ENCODE measurements at regions not wholly inside any gene's neighbourhood (a gene's known extent, or its start where the extent isn't known, plus 50 kb on each side); places are given as distances from the start of the nearest gene placed in this dataset.

DNA sequence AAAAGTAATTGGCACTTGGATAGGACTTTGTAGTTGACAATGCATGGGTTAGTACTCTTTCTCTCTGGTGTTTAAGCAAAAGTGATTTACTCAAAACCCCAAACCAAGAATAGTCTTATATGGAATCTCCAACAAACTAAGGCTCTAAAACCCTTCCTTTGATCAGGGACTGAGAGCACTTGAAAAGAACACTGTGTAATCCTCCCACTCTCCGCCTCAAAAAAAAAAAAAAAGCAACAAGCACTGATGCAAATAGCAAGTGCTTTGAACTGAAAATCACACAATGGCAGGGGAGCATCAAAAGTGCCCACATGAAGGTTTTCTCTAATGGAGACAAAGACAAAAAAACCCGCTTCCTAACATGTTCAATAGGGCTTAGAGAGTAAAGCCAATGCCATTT lies 467.9 kb upstream of the AUTS2 start:
- H3K27me3 Mint-ChIP-seq: peaks cover 16% of the 10 kb centered on the region
- H3K4me3 Mint-ChIP-seq: no peak overlapping the region
- H3K9me3 Mint-ChIP-seq: peaks cover 5% of the 10 kb centered on the region
- no peak for DNase-seq (ENCODE audit: extremely low spot score, unreplicated experiment)
- TF ChIP-seq, protein P1, sequence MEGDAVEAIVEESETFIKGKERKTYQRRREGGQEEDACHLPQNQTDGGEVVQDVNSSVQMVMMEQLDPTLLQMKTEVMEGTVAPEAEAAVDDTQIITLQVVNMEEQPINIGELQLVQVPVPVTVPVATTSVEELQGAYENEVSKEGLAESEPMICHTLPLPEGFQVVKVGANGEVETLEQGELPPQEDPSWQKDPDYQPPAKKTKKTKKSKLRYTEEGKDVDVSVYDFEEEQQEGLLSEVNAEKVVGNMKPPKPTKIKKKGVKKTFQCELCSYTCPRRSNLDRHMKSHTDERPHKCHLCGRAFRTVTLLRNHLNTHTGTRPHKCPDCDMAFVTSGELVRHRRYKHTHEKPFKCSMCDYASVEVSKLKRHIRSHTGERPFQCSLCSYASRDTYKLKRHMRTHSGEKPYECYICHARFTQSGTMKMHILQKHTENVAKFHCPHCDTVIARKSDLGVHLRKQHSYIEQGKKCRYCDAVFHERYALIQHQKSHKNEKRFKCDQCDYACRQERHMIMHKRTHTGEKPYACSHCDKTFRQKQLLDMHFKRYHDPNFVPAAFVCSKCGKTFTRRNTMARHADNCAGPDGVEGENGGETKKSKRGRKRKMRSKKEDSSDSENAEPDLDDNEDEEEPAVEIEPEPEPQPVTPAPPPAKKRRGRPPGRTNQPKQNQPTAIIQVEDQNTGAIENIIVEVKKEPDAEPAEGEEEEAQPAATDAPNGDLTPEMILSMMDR (conservative IDR thresholded peaks at IDR 0.05): no peak
- no peaks in the 10 kb centered on the region for H3K4me1 Mint-ChIP-seq (ENCODE audit: unreplicated experiment)
- no peak overlapping the region for H3K27ac Mint-ChIP-seq
- H3K36me3 Mint-ChIP-seq: no peaks in the 10 kb centered on the region

DNA sequence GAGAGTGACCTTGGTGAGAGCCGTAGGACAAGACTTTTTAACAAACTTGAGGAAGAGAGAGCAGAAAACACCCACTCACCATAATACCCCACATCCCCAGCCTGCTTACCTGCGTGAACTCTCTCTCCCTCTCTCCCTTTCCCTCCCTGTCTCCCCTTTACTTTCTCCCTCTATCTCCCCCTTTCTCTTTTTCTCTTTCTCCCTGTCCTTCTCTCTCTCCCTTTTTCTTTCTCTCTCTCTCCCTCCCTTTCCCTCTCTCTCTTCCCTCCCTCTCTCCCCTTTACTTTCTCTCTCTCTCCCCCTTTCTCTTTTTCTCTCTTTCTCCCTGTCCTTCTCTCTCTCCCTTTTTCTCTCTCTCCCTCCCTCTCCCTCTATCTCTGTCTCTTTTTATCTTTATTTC lies 464.0 kb upstream of the AUTS2 start:
- TF ChIP-seq, protein P1 (conservative IDR thresholded peaks at IDR 0.05): no peak
- H3K36me3 Mint-ChIP-seq: no peaks in the 10 kb centered on the region

DNA sequence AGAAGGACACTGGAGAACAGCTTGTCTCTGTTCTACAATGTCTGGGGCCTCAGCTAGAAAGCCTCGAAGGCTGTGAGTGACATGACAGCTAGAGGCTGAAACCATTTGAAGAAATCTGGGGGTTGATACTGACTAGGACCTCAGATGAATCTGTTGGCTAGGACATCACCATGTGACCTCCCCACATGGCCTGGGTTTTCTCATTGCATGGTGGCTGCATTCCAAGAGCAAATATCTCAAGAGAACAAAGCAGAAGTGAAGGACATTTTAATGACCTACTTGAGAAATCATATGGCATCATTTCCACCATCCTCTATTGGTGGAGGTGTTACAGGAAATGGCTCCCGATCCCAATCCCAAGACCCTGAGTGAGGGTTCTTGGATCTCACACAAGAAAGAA lies 450.6 kb upstream of the AUTS2 start:
- TF ChIP-seq, protein P1 (conservative IDR thresholded peaks at IDR 0.05): no peak
- Mint-ChIP-seq H3K36me3 (no peaks in the 10 kb centered on the region), H3K4me1 (ENCODE audit: unreplicated experiment) (no peaks in the 10 kb centered on the region), H3K27ac (no peak overlapping the region), H3K4me3 (no peak overlapping the region), H3K27me3 (no peaks in the 10 kb centered on the region), H3K9me3 (peaks cover 6% of the 10 kb centered on the region)
- no peak for DNase-seq (ENCODE audit: extremely low spot score, unreplicated experiment)

More for the DNA sequence above, 464.0 kb upstream of the AUTS2 start:
- Mint-ChIP-seq H3K9me3 (peaks cover 12% of the 10 kb centered on the region), H3K4me1 (ENCODE audit: unreplicated experiment) (no peaks in the 10 kb centered on the region), H3K27me3 (peaks cover 13% of the 10 kb centered on the region), H3K27ac (no peak overlapping the region), H3K4me3 (no peak overlapping the region)
- DNase-seq (ENCODE audit: extremely low spot score, unreplicated experiment): no peak

DNA sequence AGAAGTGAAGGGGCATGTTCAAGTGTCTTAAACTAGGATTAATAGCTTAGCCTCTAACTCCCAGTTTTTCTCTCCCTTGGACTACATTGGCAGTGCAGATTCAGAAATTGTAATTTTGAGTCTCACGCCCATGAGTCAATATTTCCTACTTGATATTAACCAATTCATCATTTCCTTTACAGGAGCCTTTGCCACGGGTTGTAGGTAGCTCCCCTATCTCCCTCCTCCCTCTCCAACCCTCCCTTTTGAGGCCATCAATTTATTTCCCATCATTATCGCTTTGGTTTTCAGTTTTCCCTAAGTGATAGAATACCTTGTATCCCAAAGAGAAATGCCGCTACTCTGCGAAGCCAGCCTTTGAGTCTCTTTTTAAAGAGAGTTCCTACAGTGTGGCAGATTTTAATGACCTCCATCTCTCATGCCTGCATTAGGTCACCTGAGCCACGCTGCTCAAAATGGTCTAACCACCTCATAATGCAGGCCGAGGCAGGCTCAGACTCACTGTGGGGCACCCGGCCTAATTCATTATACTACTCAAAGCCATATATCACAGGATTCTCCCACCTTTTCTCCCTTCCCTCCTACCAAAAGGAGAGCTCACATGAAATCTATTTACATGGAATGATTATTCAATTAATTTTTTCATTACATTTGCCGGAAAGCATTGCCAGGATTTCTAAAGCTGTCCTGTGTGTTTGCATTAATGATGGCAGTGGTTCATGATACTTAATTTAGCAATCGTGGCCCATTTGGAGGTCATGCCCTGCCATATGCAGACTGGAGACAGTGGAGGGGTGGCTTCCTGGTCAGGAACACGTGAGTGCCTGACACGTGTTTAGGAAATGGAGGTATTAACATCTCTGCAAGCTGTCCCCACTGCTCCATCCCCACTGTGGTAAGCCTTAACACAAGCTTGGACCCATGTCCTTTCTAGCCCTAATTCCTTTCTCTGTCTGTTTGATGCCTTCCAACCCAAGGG lies 448.2 kb upstream of the AUTS2 start:
- TF ChIP-seq, protein P1 (conservative IDR thresholded peaks at IDR 0.05): no peak
- DNase-seq (ENCODE audit: extremely low spot score, unreplicated experiment): no peak
- H3K4me1 Mint-ChIP-seq (ENCODE audit: unreplicated experiment): no peaks in the 10 kb centered on the region
- H3K4me3 Mint-ChIP-seq: no peak overlapping the region
- no peaks in the 10 kb centered on the region for H3K36me3 Mint-ChIP-seq
- no peaks in the 10 kb centered on the region for H3K27me3 Mint-ChIP-seq
- H3K27ac Mint-ChIP-seq: no peak overlapping the region
- H3K9me3 Mint-ChIP-seq: peaks cover 6% of the 10 kb centered on the region

DNA sequence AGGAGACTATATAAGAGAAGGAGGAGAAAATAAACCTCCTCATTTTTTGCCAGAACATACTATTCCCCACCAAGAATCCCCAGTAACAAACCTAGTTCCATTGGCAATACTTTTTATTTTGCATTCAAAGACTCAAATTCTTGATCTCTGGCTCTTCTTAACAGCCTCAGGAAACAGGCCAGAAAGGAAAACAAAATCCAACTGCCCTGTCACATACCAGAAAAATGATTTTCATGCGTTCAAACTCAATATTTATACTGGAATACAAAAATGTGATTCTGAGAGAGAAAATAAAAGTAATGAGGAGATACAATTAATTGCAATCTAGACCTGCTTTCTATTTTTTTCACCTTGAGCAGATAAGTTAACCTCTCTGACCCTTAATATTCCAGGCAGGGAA lies 435.9 kb upstream of the AUTS2 start:
- Mint-ChIP-seq H3K4me1 (ENCODE audit: unreplicated experiment) (peaks cover 4% of the 10 kb centered on the region), H3K27ac (no peak overlapping the region), H3K4me3 (no peak overlapping the region), H3K9me3 (peaks cover 5% of the 10 kb centered on the region), H3K27me3 (no peaks in the 10 kb centered on the region), H3K36me3 (no peaks in the 10 kb centered on the region)
- TF ChIP-seq, protein P1 (conservative IDR thresholded peaks at IDR 0.05): no peak
- no peak for DNase-seq (ENCODE audit: extremely low spot score, unreplicated experiment)

Measured in type B pancreatic cell (in vitro differentiated cells).